GM12874 (cell line): ENCODE measurements at regions not wholly inside any gene's neighbourhood (a gene's known extent, or its start where the extent isn't known, plus 50 kb on each side); places are given as distances from the start of the nearest gene placed in this dataset.

Experiments
- TF ChIP-seq, protein P1 (sequence below): IDR thresholded peaks from 2 replicates; pipeline ENCODE4 v1.5.1; 2011; ENCODE audit warnings: low read depth, mild to moderate bottlenecking, control low read depth, low read length, moderate library complexity; ENCODE audit not compliant: insufficient read depth

DNA sequence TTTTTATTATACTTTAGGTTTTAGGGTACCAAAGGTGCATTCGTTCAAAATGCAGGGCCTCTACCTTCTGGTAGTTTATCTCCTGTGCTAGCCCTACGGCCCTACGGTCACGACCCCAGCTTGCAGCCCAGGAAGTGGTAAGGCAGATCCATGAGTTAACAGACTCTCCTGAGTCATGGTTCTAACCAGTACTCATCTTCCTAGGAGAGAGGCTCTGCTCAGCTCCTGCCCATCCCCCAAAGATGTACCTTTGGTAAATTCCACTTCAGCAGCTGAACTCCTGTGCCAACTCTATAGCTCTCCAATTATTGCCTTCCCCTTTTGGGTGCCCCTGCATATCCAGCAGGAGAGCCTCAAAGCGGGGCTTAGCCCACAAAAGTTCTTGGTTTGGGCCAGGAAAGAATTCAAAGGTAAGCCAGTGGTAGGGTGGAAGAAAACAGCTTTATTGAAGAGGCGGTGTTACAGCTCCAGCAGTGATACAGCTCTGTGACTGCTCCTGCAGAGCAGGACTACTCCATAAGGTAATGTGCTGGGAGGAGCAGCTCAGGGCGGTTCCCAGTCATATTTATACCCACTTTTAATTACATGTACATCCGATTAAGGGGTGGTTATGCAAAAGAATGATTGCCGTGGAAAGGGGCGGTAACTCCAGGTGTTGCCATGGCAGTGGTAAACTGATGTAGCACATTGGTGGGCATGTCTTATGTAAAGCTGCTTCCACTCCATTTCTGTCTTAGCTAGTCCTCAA, 241.4 kb downstream of the PMP22 start:
- TF ChIP-seq, protein P1, sequence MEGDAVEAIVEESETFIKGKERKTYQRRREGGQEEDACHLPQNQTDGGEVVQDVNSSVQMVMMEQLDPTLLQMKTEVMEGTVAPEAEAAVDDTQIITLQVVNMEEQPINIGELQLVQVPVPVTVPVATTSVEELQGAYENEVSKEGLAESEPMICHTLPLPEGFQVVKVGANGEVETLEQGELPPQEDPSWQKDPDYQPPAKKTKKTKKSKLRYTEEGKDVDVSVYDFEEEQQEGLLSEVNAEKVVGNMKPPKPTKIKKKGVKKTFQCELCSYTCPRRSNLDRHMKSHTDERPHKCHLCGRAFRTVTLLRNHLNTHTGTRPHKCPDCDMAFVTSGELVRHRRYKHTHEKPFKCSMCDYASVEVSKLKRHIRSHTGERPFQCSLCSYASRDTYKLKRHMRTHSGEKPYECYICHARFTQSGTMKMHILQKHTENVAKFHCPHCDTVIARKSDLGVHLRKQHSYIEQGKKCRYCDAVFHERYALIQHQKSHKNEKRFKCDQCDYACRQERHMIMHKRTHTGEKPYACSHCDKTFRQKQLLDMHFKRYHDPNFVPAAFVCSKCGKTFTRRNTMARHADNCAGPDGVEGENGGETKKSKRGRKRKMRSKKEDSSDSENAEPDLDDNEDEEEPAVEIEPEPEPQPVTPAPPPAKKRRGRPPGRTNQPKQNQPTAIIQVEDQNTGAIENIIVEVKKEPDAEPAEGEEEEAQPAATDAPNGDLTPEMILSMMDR: no peak

DNA sequence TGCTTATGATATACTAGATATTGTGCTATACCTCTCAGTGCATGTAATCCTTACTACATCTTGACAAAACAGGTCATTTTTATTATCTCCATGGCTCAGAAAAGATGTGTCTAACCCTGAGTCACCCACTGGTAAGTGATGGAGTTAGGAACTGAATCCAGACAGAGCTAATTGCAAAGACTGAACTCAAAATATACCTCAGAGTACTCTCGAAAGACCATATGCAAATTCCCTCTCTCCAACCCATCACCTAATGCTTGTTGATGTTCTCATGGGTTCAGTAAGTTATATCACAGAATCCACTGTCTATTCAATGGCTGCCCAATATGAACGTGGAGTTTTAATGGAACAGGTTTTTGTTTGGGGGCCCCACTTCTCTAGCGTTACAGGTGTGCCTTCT, 246.0 kb downstream of the PMP22 start:
- TF ChIP-seq, protein P1: no peak

DNA sequence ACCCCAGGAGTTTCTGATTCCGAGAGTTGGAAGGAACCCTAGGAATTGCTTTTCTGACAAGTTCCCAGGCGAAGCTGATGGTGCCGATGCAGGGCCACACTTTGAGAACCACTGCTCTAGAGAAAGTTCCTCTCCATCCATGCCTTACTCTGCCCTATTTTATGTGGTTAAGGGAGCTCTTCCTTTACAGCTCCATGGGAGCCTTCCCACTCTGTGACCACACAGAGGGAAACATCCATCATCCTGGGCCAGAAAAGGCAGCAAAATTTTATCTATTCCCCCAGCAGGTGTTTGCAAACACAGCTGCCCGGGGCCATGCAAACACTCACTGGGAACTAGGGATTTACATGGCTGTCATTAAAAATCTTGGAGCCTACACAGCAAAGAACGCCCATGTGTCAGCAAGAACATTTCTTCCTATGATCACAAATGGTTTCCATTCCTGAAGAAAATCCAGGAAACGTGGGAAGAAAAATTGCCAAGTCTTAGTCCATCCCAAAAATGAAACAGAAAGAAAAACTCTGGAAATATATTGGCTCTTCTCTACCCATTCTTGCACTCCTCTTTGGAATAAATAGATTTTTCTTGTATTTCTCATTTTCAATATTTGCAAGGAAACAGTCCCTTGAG, 252.7 kb downstream of the PMP22 start:
- TF ChIP-seq, protein P1: no peak

DNA sequence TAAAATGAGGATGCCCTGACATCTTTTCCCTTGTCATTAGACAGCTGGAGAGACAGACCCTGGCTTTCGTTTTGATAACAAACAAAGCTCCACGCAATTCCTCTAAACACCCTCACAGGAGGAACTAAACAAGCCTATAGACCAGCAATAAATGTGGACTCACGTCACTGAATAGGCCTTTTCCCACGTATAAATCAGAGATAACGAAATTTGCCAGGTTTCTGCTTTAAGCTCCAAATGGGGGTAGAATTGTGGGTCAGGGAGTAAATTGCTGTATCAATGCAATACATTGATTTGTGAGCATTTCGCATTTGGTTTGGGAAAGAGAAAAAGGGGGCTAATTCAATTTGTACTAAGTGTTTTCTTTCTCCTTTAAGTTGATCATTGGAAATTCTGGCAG, 256.0 kb downstream of the PMP22 start:
- TF ChIP-seq, protein P1: no peak

DNA sequence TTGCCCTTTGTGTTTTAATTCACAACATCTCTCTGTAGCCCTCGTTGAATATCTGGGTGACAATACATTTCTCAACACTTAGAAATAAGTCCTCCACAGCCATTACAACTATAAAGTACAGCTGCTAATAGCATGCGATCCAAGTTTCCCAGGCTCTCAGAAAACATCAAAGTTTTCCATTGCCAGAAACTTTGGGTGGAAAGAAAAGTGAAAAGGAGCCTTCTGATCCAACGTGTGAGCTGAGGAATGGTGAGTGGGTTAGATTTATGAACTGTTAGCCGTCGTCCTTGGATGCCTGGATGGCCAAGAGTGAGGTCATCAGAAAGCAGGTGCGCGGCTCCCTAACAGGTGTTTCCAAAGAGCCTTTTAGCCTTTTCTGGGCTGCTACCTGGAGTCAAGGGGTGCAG, 258.0 kb downstream of the PMP22 start:
- TF ChIP-seq, protein P1: no peak

DNA sequence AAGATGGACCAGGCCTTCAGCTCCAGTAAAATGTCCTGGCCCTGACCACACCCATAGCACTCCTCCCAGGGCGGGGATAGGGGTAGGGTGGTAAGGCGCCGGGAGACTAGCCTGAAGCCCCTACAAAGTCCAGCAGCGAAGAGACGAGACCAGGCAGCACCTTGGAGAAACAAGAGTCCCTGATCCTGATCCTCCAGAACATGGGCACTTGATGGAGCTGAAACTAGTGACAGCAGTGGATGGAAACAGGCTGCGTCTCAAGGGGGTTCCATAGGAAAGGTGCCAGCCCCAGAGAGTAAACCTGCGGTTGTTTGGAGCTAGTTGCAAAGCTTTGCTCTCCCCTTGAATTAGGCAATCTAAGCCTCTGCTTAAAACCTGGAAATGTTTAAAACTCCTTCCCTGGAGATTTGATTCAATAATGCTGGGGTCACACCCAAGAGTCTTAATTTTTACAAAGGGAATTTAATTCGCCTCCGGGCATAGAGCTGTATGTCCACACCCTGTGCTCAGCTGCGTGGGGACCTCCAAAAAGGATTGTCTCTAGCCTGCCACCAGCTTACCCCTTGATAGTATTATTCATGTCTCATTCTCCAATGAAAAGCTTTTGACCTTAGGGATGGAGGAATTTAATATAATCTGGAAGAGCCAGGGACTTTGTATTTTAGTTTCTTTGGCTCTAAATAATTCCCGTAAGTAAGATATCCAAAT, 258.6 kb downstream of the PMP22 start:
- TF ChIP-seq, protein P1: no peak

DNA sequence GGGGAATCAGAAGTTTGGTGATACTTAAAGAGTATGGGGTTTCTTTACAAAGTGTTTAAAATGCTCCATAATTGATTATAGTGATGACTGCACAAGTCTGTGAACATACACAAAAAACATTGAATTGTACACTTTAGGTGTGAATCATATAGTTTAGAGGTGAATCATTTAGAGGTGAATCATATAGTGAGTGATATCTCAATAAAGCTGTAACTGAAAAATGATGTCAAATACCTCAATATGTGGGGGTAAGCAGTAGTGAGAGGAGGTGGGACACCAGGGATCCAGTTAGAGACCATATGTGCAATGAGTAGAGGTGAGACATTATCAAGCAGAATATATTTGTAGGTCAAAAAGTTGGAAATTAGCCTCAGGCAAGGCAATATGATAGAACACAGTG, 264.5 kb downstream of the PMP22 start:
- TF ChIP-seq, protein P1: no peak
